Sigmoid colon (tissue), 4 donors: ENCODE measurements at regions not wholly inside any gene's neighbourhood (a gene's known extent, or its start where the extent isn't known, plus 50 kb on each side); places are given as distances from the start of the nearest gene placed in this dataset.

ENCODE experiments used
- CTCF ChIP-seq, 4 experiments: fragments of 450-650 bp in 3 of 4; fragments of 200-600 bp in 1 of 4; IDR thresholded peaks; one replicate each; pipeline ENCODE4 v1.5.1; 2016 to 2019; ENCODE audit warnings: antibody characterized with exemption in 4 of 4, mild to moderate bottlenecking in 3 of 4, moderate library complexity in 2 of 4
- POLR2A ChIP-seq, 2 donors: fragments of 450-650 bp; IDR thresholded peaks; one replicate each; pipeline ENCODE4 v1.6.1; 2016; ENCODE audit warnings: antibody characterized with exemption in 2 of 2, mild to moderate bottlenecking in 2 of 2, moderate library complexity in 2 of 2
- POLR2AphosphoS5 ChIP-seq, 4 donors: sonication (generic); formaldehyde crosslinking; IDR thresholded peaks; one replicate each; pipeline ENCODE4 v1.6.1; 2017; ENCODE audit warnings: antibody characterized with exemption in 4 of 4

GRCh38 chr20:24859539-24859938, 89.5 kb upstream of the CST7 start:
- TF ChIP-seq CTCF (IDR thresholded peaks at IDR 0.05) = no peak
- TF ChIP-seq POLR2A (IDR thresholded peaks at IDR 0.05) = no peak
- TF ChIP-seq POLR2AphosphoS5 (IDR thresholded peaks at IDR 0.05) = no peak
